Stimulated activated CD8-positive, alpha-beta memory T cell treated with anti-CD3 and anti-CD28 coated beads, Interleukin-12 subunit alpha, Interleukin-12 subunit beta, amount 100 ng/mL, for 1 hour (primary cell): ENCODE measurements at regions not wholly inside any gene's neighbourhood (a gene's known extent, or its start where the extent isn't known, plus 50 kb on each side); places are given as distances from the start of the nearest gene placed in this dataset.

Experiments
- DNase-seq: peaks from one replicate; pipeline ENCODE4 v3.0.0-alpha.2; 2020; ENCODE audit warnings: low read depth

- no peak for DNase-seq
Observed at GRCh38 chr9:75616052-75616451, 274.4 kb upstream of the PCSK5 start.

DNA sequence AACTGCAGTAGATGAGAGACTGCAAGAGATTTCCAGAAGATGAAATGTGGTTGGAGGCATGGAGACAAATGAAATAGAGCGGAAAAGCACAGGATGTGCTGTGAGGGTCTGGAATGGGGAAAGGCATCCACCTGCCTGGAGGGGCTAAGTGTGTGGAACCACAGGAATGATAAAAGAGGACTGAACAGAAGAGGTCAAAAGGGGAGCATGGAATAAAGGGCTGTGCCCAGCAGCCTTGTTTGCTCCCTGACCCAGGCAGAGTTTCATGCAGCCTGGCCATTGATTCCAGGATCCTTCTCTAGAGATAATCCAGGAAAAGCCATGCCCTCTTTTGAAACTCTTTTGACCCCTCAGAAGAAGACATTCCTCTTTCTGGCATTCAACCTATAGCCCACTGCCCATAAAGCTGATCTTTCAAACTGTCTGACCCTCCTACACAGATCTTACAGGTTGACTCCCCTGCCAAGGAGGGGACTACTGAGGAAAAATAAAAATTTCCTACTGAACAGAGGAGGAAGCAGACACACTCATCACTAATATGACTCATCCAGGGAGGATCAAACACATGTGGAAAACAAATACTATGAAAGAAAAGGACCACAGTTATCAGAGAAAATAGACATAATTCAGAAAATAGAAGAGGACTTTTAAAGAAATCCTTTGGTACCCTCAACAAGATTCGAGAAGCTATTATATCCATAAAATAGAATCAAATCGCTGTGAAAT lies 273.5 kb upstream of the PCSK5 start:
- no peak for DNase-seq

DNA sequence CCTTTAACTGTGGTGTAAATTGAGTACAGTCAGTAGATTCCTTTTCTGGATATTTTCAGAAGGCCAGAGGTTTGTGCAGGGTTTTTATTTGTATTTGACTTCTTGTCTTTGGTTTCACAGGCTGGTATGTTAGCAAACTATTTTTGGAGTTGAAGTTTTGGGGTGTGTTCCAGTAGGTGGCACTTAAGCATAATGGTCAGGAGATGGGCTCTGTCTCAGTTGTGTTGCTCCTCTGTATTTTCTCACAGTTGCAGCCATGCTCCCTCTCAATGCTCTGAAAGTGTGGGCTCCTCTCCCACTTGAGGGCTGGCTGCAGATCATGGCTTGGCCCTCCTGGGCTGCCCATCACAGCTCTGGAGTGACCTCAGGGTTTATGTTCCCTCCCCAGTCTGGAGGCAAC lies 267.0 kb upstream of the PCSK5 start:
- DNase-seq, result no peak

GRCh38 chr9:75624998-75625397 lies 265.5 kb upstream of the PCSK5 start:
- no peak for DNase-seq

GRCh38 chr9:75626860-75627259 lies 263.6 kb upstream of the PCSK5 start:
- DNase-seq, result no peak

DNA sequence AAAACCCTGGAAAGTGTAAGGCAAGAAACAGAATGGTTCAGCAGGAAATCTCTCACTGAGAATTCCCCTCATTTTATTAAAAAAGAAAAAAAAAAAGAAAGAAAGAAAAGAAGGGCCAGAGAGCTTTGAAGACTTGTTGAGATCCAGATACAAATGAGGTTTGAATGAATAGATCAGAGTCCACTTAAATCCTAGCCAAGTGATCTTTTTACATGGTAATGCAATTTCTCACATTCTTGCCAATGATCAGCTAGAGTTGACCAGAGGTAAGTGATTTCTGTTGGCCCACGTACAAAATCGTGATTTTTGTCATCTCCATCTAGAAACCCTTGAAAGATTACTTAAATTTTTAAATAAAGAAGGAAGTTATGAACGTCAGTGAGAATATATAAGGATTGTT lies 261.5 kb upstream of the PCSK5 start:
- DNase-seq, result no peak

DNA sequence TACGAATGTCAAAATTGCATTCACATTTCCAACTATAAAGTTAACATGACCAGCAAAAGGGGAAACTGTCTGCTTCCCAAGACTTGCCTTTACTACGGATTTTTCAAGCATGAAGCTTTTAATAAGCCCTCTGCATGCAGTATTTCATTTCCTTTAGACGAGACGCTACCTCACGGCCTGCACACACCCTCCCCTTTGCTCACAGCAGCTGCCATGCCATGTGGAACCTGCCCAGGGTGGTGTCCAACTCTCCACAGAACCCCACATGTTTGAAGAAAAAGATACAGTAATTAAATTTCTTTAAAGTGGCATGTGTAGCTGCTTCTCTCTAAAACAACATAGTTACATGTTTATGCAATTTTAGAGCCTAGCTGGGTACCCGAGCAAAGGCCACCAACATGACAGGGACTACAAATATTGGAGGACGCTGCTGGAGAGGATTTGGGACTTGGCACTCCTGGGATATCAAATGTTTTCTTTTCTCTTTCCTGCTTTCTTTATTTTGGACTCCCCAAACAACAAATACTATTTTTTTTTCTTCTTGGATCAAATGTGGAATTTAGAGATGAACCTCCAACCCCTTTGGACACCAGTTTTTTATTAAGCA lies 256.9 kb upstream of the PCSK5 start:
- DNase-seq, result no peak

- no peak for DNase-seq
Observed at GRCh38 chr9:75636427-75637045, 253.9 kb upstream of the PCSK5 start.

- no peak for DNase-seq
Observed at GRCh38 chr9:75639971-75640610, 250.4 kb upstream of the PCSK5 start.

- no peak for DNase-seq
Observed at GRCh38 chr9:75642522-75642921, 248.0 kb upstream of the PCSK5 start.

- no peak for DNase-seq
Observed at GRCh38 chr9:75644649-75645048, 245.8 kb upstream of the PCSK5 start.

- no peak for DNase-seq
Observed at GRCh38 chr9:75648034-75648433, 242.4 kb upstream of the PCSK5 start.

DNA sequence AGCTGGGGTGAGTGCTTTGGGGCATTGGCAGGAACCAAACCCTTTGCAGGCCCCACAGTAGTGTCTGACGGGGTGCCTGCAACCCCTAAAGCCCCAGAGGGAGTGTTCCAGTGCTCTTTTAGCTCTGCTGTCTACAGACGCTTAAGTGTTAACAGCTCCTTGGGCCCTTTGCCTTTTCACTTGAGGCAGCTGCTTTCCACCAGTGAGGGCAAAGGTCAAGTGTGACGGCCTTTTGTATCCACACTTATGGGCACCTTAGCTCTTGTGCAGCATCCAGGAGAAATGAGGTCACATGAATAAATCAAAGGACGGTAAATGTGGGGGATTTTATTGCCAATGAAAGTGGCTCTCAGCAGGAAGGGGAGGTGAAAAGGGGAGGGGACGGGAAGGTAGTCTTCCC lies 241.4 kb upstream of the PCSK5 start:
- DNase-seq, result no peak

- DNase-seq, result no peak
Observed at GRCh38 chr9:75651709-75652108, 238.8 kb upstream of the PCSK5 start.

DNA sequence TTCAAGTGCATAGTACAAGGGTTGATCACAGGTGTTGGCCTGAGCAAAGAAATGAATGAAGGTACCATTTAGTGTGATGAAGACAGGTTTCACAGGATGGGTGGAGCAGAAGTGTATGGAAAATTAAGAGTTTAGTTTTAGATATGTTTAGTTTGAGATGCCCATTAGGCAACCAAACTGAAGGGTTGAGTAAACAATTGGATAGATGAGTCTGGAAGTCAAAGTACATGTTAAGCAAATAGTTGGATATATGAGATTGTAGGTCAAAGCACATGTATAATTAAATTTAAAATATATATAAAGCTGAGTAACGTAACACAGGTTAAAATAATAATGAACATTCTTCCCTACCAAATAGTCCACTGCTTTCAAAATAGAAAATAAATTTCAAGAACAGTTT lies 237.1 kb upstream of the PCSK5 start:
- DNase-seq, result no peak

GRCh38 chr9:75653750-75654149 lies 236.7 kb upstream of the PCSK5 start:
- DNase-seq, result no peak

- DNase-seq, result no peak
Observed at GRCh38 chr9:75657015-75657414, 233.5 kb upstream of the PCSK5 start.

GRCh38 chr9:75658301-75658905 lies 232.1 kb upstream of the PCSK5 start:
- DNase-seq, result no peak

DNA sequence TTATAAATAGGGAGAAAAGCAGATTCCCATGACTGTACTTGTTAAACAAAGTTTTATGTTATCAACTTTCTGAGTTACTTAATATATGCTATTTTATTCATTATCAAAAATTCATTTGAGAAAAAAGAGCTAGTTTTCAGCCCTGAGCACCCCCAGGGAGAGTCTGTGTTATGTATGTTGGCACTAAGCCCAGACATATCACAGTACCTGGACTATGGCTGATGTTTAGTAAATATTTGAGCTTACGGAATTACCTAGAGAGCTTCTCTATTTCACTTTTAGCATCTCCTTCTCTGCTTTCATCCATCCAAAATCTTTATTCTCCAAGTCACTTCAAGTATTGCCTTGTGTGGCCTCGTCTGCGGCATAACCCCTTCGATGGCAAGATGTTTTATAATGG lies 225.9 kb upstream of the PCSK5 start:
- no peak for DNase-seq

DNA sequence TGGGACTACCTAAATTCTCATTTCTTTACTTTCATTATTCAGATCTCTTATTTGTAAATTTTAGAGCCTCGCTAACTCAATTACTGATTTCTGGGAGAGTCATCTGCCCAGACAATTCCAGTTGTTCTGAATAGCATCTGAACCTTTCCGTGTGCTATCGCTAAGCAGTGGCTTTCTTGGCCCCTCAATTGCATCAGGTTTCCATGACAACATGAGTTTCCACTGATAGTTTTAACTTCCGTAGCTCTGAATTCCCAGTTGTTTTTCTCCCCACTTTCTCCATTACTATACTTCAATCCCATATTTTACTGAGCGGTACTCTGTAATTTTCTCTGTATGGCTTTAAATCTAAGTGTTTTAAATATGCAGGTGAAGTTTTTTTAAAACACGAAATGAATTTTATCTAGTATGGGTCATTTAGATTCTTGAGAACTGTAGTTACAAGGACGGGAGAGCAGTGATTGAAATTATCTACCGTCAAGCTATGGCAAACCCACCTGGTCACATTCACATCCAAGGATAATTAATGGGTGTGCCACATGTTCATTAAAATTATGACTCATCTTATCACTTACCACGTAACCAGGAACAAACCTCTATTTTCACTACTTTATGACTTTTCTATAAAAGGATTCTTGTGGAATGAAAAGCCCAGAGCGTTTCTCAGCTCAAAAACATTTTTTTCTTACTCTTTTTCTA lies 223.5 kb upstream of the PCSK5 start:
- DNase-seq, result no peak

DNA sequence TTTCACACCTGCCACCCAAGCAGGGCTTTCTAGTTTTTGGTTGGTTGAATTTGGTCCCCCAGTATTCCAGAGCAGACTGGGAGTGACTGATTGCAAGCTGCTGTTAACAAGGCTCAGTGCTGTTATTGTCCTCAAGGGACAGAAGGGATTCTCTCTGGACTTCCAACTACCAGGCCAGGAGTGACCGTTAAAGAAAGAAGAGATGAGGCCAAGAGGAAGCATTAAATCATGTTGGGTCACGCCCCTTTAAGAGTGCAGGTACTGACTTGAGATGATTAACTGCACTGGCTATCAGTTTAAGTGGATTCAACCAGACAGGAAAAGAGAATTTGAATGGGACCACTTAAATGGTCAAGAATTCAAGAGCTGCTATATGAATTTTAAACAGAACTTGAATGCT lies 220.8 kb upstream of the PCSK5 start:
- no peak for DNase-seq

DNA sequence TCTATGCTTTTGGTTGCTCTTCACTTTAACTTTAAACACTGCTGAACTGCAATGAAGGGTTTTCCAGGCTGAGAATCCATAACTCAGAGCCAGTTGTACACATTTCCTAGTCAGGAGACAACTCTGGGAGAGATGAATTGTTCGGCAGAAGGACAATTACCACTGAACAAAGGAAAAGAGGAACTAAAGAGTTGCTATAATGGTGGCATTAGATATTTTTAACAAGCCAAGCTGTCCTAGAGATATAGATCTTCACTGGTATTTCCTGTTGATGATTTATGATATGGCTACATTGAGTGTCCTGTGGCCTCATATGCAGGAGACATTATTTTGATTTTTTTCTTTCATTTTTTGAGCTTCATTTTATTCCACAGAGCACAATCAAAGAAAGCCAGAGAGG lies 219.1 kb upstream of the PCSK5 start:
- DNase-seq, result no peak
